Testis (tissue), 2 donors: ENCODE measurements at regions not wholly inside any gene's neighbourhood (a gene's known extent, or its start where the extent isn't known, plus 50 kb on each side); places are given as distances from the start of the nearest gene placed in this dataset.
"Not testable (repeated sequence)": the region's sequence is repeated elsewhere in the genome, so short reads cannot be mapped to it uniquely, and the experiment has no call there.

Experiments used
- DNase-seq: peaks from one replicate; pipeline ENCODE4 v3.0.0-alpha.2; 2019
- H3K27ac ChIP-seq, 2 donors: fragments of 200-600 bp; sonication (generic); one replicate each; pipeline ENCODE4 v1.5.1; 2019
- H3K27me3 ChIP-seq: fragments of 200-600 bp; sonication (generic); one replicate; pipeline ENCODE4 v1.5.1; 2019
- H3K36me3 ChIP-seq: fragments of 200-600 bp; sonication (generic); one replicate; pipeline ENCODE4 v1.5.1; 2017; ENCODE audit warnings: low read depth; ENCODE audit errors: missing control alignments
- H3K4me1 ChIP-seq: fragments of 200-600 bp; sonication (generic); one replicate; pipeline ENCODE4 v1.5.1; 2019
- H3K4me3 ChIP-seq, 2 donors: fragments of 200-600 bp; sonication (generic); one replicate each; pipeline ENCODE4 v1.5.1; 2017 to 2019
- H3K9me3 ChIP-seq: fragments of 200-600 bp; sonication (generic); one replicate; pipeline ENCODE4 v1.5.1; 2017
- CTCF ChIP-seq, 3 experiments: fragments of 450-650 bp in 2 of 3; fragments of 200-600 bp in 1 of 3; sonication (generic) in 1 of 3; IDR thresholded peaks; one replicate each; pipeline ENCODE4 v1.5.1; 2016 to 2019; ENCODE audit warnings: antibody characterized with exemption in 3 of 3, mild to moderate bottlenecking in 2 of 3, moderate library complexity in 1 of 3
- POLR2A ChIP-seq: fragments of 450-650 bp; IDR thresholded peaks from one replicate; pipeline ENCODE4 v1.6.1; 2017; ENCODE audit warnings: antibody characterized with exemption, mild to moderate bottlenecking, moderate library complexity
- WGBS, 2 donors: methylation state at CpG; one replicate each; pipeline ENCODE4 v1.1.5; 2018; 5-methylcytosine and 5-hydroxymethylcytosine counted together
- intact Hi-C: fragments of 100-400 bp; cut with DNase I; formaldehyde crosslinking; loops from one replicate; pipeline ENCODE4 v1.15.1; 2023; ENCODE audit warnings: low total_unique reads

- WGBS, 2 donors: 87 to 88% methylated on average over 5 to 8 of the region's 8 CpGs
- Histone ChIP-seq H3K27me3 (no peaks in the 10 kb centered on the region), H3K9me3 (no peaks in the 10 kb centered on the region), H3K4me3 (no peak overlapping the region), H3K36me3 (no peaks in the 10 kb centered on the region), H3K4me1 (no peaks in the 10 kb centered on the region), H3K27ac (no peak overlapping the region)
- DNase-seq: no peak
- TF ChIP-seq POLR2A: no peak
- no peak for TF ChIP-seq CTCF (IDR thresholded peaks at IDR 0.05)
- intact Hi-C loops: no loop called here
Measured at GRCh38 chr6:8619853-8620252, 184.5 kb upstream of the SLC35B3 start.

GRCh38 chr6:8619408-8619807 lies 184.1 kb upstream of the SLC35B3 start:
- 74 to 81% methylated on average over 2 to 5 of the region's 5 CpGs for WGBS, 2 donors
- DNase-seq, H3K4me1 ChIP-seq, intact Hi-C loops, H3K36me3 ChIP-seq, H3K27ac ChIP-seq, H3K27me3 ChIP-seq, H3K4me3 ChIP-seq, H3K9me3 ChIP-seq: not testable (repeated sequence)

- intact Hi-C loops: no loop called here
- no peak overlapping the region for H3K27ac ChIP-seq
Measured at GRCh38 chr6:8608737-8609136, 173.4 kb upstream of the SLC35B3 start.

GRCh38 chr6:8589941-8590729 lies 154.8 kb upstream of the SLC35B3 start:
- Histone ChIP-seq H3K27ac (no peak overlapping the region), H3K4me1 (no peaks in the 10 kb centered on the region), H3K9me3 (no peaks in the 10 kb centered on the region), H3K27me3 (no peaks in the 10 kb centered on the region), H3K4me3 (no peak overlapping the region), H3K36me3 (no peaks in the 10 kb centered on the region)
- intact Hi-C loops: no loop called here
- 49 to 50% methylated on average over 7 of the region's 7 CpGs for WGBS, 2 donors
- TF ChIP-seq CTCF (IDR thresholded peaks at IDR 0.05) (no peak), POLR2A (no peak)
- DNase-seq: no peak

More at GRCh38 chr6:8608737-8609136, 173.4 kb upstream of the SLC35B3 start:
- TF ChIP-seq POLR2A: no peak
- TF ChIP-seq CTCF (IDR thresholded peaks at IDR 0.05): no peak
- no peaks in the 10 kb centered on the region for H3K9me3 ChIP-seq
- H3K27me3 ChIP-seq: no peaks in the 10 kb centered on the region
- DNase-seq: no peak
- 81 to 85% methylated on average over 5 of the region's 5 CpGs for WGBS, 2 donors
- H3K4me3 ChIP-seq: no peak overlapping the region
- H3K4me1 ChIP-seq: no peaks in the 10 kb centered on the region
- H3K36me3 ChIP-seq: no peaks in the 10 kb centered on the region

- intact Hi-C loops: no loop called here
- WGBS, 2 donors: 100% methylated on average over 1 of the region's 1 CpG
- Histone ChIP-seq H3K4me3 (no peak overlapping the region), H3K27ac (no peak overlapping the region), H3K36me3 (no peaks in the 10 kb centered on the region), H3K9me3 (no peaks in the 10 kb centered on the region), H3K4me1 (no peaks in the 10 kb centered on the region), H3K27me3 (no peaks in the 10 kb centered on the region)
- DNase-seq: no peak
- no peak for TF ChIP-seq POLR2A
- TF ChIP-seq CTCF (IDR thresholded peaks at IDR 0.05): no peak
Measured at GRCh38 chr6:8588176-8588575, 152.8 kb upstream of the SLC35B3 start.
